Ishikawa (cell line): ENCODE measurements at regions not wholly inside any gene's neighbourhood (a gene's known extent, or its start where the extent isn't known, plus 50 kb on each side); places are given as distances from the start of the nearest gene placed in this dataset.

Experiments used
- CEBPB ChIP-seq: IDR thresholded peaks from 2 replicates; pipeline ENCODE4 v1.6.1; 2012
- CREB1 ChIP-seq: IDR thresholded peaks from 2 replicates; pipeline ENCODE4 v1.6.1; 2012; ENCODE audit warnings: low read depth
- EGR1 ChIP-seq: IDR thresholded peaks from 2 replicates; pipeline ENCODE4 v1.6.1; 2012
- EP300 ChIP-seq: IDR thresholded peaks from 2 replicates; pipeline ENCODE4 v1.6.1; 2012; ENCODE audit warnings: borderline replicate concordance
- FOXM1 ChIP-seq: IDR thresholded peaks from 2 replicates; pipeline ENCODE4 v1.6.1; 2012; ENCODE audit warnings: low read depth, borderline replicate concordance
- MAX ChIP-seq: IDR thresholded peaks from 2 replicates; pipeline ENCODE4 v1.6.1; 2012
- NFIC ChIP-seq: IDR thresholded peaks from 2 replicates; pipeline ENCODE4 v1.6.1; 2012
- RAD21 ChIP-seq: IDR thresholded peaks from 2 replicates; pipeline ENCODE4 v1.6.1; 2012; ENCODE audit warnings: low read depth
- REST ChIP-seq: IDR thresholded peaks from 2 replicates; pipeline ENCODE4 v1.6.1; 2012; ENCODE audit warnings: low read depth, mild to moderate bottlenecking
- TAF1 ChIP-seq: IDR thresholded peaks from 2 replicates; pipeline ENCODE4 v1.6.1; 2012; ENCODE audit warnings: low read depth, mild to moderate bottlenecking
- TCF12 ChIP-seq: IDR thresholded peaks from 2 replicates; pipeline ENCODE4 v1.6.1; 2012; ENCODE audit warnings: low read depth
- TEAD4 ChIP-seq: IDR thresholded peaks from 2 replicates; pipeline ENCODE4 v1.6.1; 2012
- USF1 ChIP-seq: IDR thresholded peaks from 2 replicates; pipeline ENCODE4 v1.6.1; 2012
- YY1 ChIP-seq: IDR thresholded peaks from 2 replicates; pipeline ENCODE4 v1.6.1; 2012; ENCODE audit warnings: low read depth
- ZBTB7A ChIP-seq: IDR thresholded peaks from 2 replicates; pipeline ENCODE4 v1.6.1; 2012; ENCODE audit warnings: low read depth

- TF ChIP-seq YY1 (no peak), CREB1 (no peak), EGR1 (no peak), MAX (no peak)
These were observed 494.4 kb downstream of the TMA16 start for GRCh38 chr4:163988865-163989264.

- no peak for TF ChIP-seq EGR1
- TF ChIP-seq USF1, result no peak
- no peak for TF ChIP-seq EP300
- no peak for TF ChIP-seq YY1
These were observed 496.9 kb downstream of the TMA16 start for GRCh38 chr4:163991298-163991865.

- TF ChIP-seq EP300, result no peak
- TF ChIP-seq TCF12, result no peak
- no peak for TF ChIP-seq NFIC
- TF ChIP-seq YY1, result no peak
- TF ChIP-seq REST, result no peak
- TF ChIP-seq MAX, result no peak
- TF ChIP-seq EGR1, result no peak
- TF ChIP-seq CREB1, result no peak
- no peak for TF ChIP-seq CEBPB
- no peak for TF ChIP-seq USF1
- TF ChIP-seq ZBTB7A, result no peak
- no peak for TF ChIP-seq TAF1
- no peak for TF ChIP-seq RAD21
- no peak for TF ChIP-seq FOXM1
- no peak for TF ChIP-seq TEAD4
These were observed 514.9 kb downstream of the TMA16 start for GRCh38 chr4:164009435-164009834.

GRCh38 chr4:164011791-164012190 is 517.3 kb downstream of the TMA16 start:
- TF ChIP-seq YY1 (no peak), CEBPB (no peak), TCF12 (no peak), EP300 (no peak), EGR1 (no peak), ZBTB7A (no peak), TEAD4 (no peak), TAF1 (no peak), NFIC (no peak), RAD21 (no peak), CREB1 (no peak), MAX (no peak), FOXM1 (no peak), REST (no peak), USF1 (no peak)

GRCh38 chr4:164012396-164013027 is 518.0 kb downstream of the TMA16 start:
- TF ChIP-seq ZBTB7A (no peak), RAD21 (peak; percentile 90)

GRCh38 chr4:164021947-164022346 is 527.5 kb downstream of the TMA16 start:
- no peak for TF ChIP-seq USF1
- TF ChIP-seq EP300, result no peak
- no peak for TF ChIP-seq NFIC
- no peak for TF ChIP-seq ZBTB7A
- TF ChIP-seq FOXM1, result no peak
- TF ChIP-seq TCF12, result no peak
- TF ChIP-seq REST, result no peak
- TF ChIP-seq CEBPB, result no peak
- TF ChIP-seq TEAD4, result no peak
- TF ChIP-seq TAF1, result no peak
- TF ChIP-seq YY1, result no peak
- TF ChIP-seq RAD21, result no peak
- TF ChIP-seq EGR1, result no peak
- TF ChIP-seq MAX, result no peak
- TF ChIP-seq CREB1, result no peak
